ENCODE measurements at regions not wholly inside any gene's neighbourhood (a gene's known extent, or its start where the extent isn't known, plus 50 kb on each side); places are given as distances from the start of the nearest gene placed in this dataset.

DNA sequence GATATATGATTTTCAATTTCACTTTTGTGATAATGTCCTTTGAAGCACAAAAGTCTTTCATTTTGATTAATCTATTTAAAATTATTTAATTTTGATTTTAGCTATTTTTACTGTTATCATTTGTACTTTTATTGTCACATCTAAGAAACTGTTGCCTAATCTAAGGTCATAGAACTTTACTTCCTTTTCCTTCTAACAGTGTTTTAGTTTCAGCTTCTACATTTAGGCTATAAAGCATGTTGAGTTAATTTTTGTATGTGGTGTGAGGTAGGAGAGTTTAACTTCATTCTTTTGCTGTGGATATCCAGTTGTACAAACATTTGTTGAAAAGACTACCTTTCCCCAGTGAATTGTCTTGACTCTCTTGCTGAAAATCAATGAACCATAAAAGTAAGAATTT, 204.5 kb downstream of the TM2D1 start:
- no peak for DNase-seq (ENCODE audit: low spot score)

DNA sequence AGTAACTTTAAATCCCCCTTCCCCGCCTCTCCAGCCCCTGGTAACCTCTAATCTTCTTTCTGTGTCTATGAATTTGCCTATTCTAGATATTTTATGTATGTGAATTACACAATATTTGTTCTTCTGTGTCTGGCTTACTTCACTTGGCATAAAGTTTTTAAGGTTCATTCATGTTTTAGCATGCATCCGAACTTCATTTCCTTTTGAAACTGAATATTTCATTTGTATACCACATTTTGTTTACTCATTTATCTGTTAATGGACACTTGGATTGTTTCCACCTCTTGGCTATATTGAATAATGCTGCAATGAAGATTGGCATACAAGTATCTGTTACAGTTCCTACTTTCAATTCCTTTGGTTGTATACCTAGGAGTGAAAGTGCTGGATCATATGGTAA, 205.3 kb downstream of the TM2D1 start:
- no peak for DNase-seq (ENCODE audit: low spot score)

DNA sequence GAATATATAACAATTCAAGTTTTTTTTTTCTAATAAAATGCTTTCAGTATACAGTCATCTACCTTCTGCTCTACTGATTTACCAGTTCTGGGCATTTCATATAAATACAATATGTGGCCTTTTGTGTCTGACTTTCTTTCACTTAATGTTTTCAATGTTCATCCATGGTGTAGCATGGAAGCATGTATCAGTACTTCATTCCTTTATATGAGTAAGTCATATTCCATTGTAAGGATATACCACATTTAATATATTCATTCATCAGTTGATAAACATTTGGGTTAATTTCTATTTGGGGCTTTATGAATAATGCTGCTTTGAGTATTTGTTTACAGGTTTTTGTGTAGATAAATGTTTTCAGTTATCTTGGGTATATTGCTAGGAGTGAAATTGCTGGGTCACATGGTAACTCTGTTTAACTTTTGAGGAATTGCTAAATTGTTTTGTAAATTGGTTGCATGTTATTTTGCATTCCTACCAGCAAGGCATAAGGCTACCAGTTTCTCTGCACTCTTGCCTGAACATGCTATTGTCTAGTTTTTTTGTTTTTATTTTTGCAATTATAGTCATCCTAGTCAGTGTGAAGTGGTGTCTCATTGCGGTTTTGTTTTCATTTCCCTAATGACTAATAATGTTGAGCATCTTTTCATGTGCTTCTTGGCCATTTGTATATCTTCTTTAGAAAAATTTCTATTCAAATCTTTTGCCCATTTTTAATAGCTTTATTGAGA, 206.1 kb downstream of the TM2D1 start:
- no peak for DNase-seq (ENCODE audit: low spot score)

DNA sequence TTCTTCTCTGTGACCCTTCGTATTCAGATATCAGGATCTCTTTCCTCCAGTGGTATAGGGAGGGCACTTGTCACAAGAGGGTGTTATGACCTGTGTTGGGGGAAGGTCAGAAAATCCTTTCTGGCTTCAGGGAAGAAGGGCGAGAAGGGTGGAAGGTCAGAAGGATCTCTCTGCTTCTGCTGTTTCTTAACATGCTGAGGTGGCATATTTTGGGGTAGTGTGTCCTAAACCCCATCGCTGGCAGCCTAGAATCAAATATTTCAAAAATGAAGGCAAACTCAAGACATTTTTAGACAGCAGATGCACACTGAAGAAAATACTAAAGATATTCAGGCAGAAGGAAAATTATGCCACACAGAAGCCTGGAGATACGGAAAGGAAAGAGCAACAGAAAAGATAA, 207.6 kb downstream of the TM2D1 start:
- no peak for DNase-seq (ENCODE audit: low spot score)

DNA sequence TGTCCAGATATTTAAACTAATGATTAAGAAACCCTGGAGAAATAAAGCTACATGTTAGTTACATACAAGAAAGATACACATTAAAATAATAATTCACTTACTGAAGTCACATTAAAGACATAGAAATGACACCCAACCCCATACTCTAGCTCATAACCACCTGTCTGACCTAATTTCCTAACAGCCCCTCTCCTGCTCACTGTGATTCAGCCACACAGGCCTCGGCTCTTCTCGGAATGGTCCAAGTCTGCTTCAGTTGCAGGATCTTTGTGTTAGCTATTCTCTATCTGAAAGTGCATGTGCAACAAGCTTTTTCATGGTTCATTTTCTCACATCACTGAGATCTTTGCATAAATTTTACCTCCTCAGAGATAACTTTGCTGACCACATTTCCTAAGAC, 209.8 kb downstream of the TM2D1 start:
- no peak for DNase-seq (ENCODE audit: low spot score)

All from CD4-positive, alpha-beta T cell treated with Interleukin-2 at 100 ng/mL for 4 hours (primary cell).